ENCODE measurements at regions not wholly inside any gene's neighbourhood (a gene's known extent, or its start where the extent isn't known, plus 50 kb on each side); places are given as distances from the start of the nearest gene placed in this dataset.

- no peaks in the 10 kb centered on the region for H3K9me3 Mint-ChIP-seq
- Histone ChIP-seq H3K4me1 (ENCODE audit: control insufficient read depth, insufficient read depth, low read length) (no peaks in the 10 kb centered on the region), H3K36me3 (ENCODE audit: control insufficient read depth, insufficient read depth, low read length) (no peaks in the 10 kb centered on the region), H3K27me3 (ENCODE audit: control insufficient read depth, insufficient read depth, low read length, poor library complexity, severe bottlenecking) (no peaks in the 10 kb centered on the region), H3K9ac (ENCODE audit: extremely low read depth, low read length, poor library complexity, severe bottlenecking) (no peak overlapping the region), H3K27ac (ENCODE audit: low read depth, low read length) (no peak overlapping the region), H3K4me3 (ENCODE audit: low read length) (no peak overlapping the region), H3K9me3 (ENCODE audit: control insufficient read depth, low read length) (no peaks in the 10 kb centered on the region)
- DNase-seq = no peak
- no peak overlapping the region for H3K4me3 Mint-ChIP-seq
- no peaks in the 10 kb centered on the region for H3K4me1 Mint-ChIP-seq
- WGBS, 2 experiments (ENCODE audit: insufficient coverage in 1 of 2, insufficient read length in 1 of 2) = 73 to 77% methylated on average over 4 to 5 of the region's 5 CpGs
- H3K36me3 Mint-ChIP-seq (ENCODE audit: low read depth) = no peaks in the 10 kb centered on the region
- TF ChIP-seq CTCF (conservative IDR thresholded peaks at IDR 0.05) = peak; percentile 30
- H3K27ac Mint-ChIP-seq = no peak overlapping the region
- H3K27me3 Mint-ChIP-seq (ENCODE audit: insufficient read depth) = no peaks in the 10 kb centered on the region
Observed at GRCh38 chr3:116981089-116981488, 271.5 kb downstream of the TUSC7 start.

- H3K27me3 ChIP-seq (ENCODE audit: control insufficient read depth, insufficient read depth, low read length, poor library complexity, severe bottlenecking) = no peaks in the 10 kb centered on the region
- H3K4me1 ChIP-seq (ENCODE audit: control insufficient read depth, insufficient read depth, low read length) = no peaks in the 10 kb centered on the region
- H3K9me3 ChIP-seq (ENCODE audit: control insufficient read depth, low read length) = no peaks in the 10 kb centered on the region
- H3K9ac ChIP-seq (ENCODE audit: extremely low read depth, low read length, poor library complexity, severe bottlenecking) = no peak overlapping the region
- H3K36me3 ChIP-seq (ENCODE audit: control insufficient read depth, insufficient read depth, low read length) = no peaks in the 10 kb centered on the region
- Mint-ChIP-seq H3K27ac (no peak overlapping the region), H3K27me3 (ENCODE audit: insufficient read depth) (no peaks in the 10 kb centered on the region), H3K4me3 (no peak overlapping the region), H3K4me1 (no peaks in the 10 kb centered on the region), H3K36me3 (ENCODE audit: low read depth) (no peaks in the 10 kb centered on the region), H3K9me3 (no peaks in the 10 kb centered on the region)
- DNase-seq = no peak
- H3K27ac ChIP-seq (ENCODE audit: low read depth, low read length) = no peak overlapping the region
- no peak overlapping the region for H3K4me3 ChIP-seq (ENCODE audit: low read length)
- TF ChIP-seq CTCF (conservative IDR thresholded peaks at IDR 0.05) = no peak
Observed at GRCh38 chr3:116984301-116984700, 274.7 kb downstream of the TUSC7 start.

- 87% methylated on average over 2 to 3 of the region's 3 CpGs for WGBS, 2 experiments (ENCODE audit: insufficient coverage in 1 of 2, insufficient read length in 1 of 2)
- no peak overlapping the region for H3K4me3 Mint-ChIP-seq
- no peaks in the 10 kb centered on the region for H3K36me3 ChIP-seq (ENCODE audit: control insufficient read depth, insufficient read depth, low read length)
Observed at GRCh38 chr3:116994351-116994879, 284.8 kb downstream of the TUSC7 start.

More at GRCh38 chr3:116994351-116994879, 284.8 kb downstream of the TUSC7 start:
- H3K4me1 Mint-ChIP-seq = peaks cover 3% of the 10 kb centered on the region
- H3K27me3 ChIP-seq (ENCODE audit: control insufficient read depth, insufficient read depth, low read length, poor library complexity, severe bottlenecking) = no peaks in the 10 kb centered on the region
- no peak for TF ChIP-seq CTCF (conservative IDR thresholded peaks at IDR 0.05)
- H3K4me3 ChIP-seq (ENCODE audit: low read length) = no peak overlapping the region
- no peaks in the 10 kb centered on the region for H3K36me3 Mint-ChIP-seq (ENCODE audit: low read depth)
- no peak overlapping the region for H3K27ac ChIP-seq (ENCODE audit: low read depth, low read length)
- H3K27me3 Mint-ChIP-seq (ENCODE audit: insufficient read depth) = no peaks in the 10 kb centered on the region
- H3K9me3 ChIP-seq (ENCODE audit: control insufficient read depth, low read length) = no peaks in the 10 kb centered on the region
- H3K4me1 ChIP-seq (ENCODE audit: control insufficient read depth, insufficient read depth, low read length) = peaks cover 8% of the 10 kb centered on the region
- no peak overlapping the region for H3K27ac Mint-ChIP-seq
- DNase-seq = no peak
- no peak overlapping the region for H3K9ac ChIP-seq (ENCODE audit: extremely low read depth, low read length, poor library complexity, severe bottlenecking)
- no peaks in the 10 kb centered on the region for H3K9me3 Mint-ChIP-seq

All from endodermal cell (in vitro differentiated cells).